ENCODE measurements at regions not wholly inside any gene's neighbourhood (a gene's known extent, or its start where the extent isn't known, plus 50 kb on each side); places are given as distances from the start of the nearest gene placed in this dataset.

DNA sequence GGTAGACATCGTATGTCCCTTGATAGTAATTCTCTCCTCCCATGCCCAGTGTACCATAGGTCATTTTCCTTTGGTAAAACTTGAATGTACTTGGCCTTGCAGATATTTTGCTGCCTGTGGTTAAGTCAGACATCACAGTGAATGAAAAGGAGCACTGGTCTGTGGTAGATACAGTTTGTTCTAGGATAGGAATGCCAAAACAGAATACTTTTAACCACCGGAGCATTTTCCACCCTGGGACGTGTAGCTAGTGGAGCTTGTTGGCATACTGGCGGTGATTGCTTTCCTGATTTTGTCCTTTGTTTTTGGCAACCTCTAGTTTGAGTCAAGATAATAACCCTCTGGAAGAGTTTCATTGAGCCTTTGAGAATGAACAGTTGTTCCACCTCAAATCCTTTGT, 92.0 kb upstream of the BMPER start:
- DNase-seq (ENCODE audit: low spot score) = no peak

GRCh38 chr7:33814400-33814799, 90.9 kb upstream of the BMPER start:
- DNase-seq (ENCODE audit: low spot score) = no peak

- DNase-seq (ENCODE audit: low spot score) = no peak
Measured at GRCh38 chr7:33814936-33815335, 90.4 kb upstream of the BMPER start.

DNA sequence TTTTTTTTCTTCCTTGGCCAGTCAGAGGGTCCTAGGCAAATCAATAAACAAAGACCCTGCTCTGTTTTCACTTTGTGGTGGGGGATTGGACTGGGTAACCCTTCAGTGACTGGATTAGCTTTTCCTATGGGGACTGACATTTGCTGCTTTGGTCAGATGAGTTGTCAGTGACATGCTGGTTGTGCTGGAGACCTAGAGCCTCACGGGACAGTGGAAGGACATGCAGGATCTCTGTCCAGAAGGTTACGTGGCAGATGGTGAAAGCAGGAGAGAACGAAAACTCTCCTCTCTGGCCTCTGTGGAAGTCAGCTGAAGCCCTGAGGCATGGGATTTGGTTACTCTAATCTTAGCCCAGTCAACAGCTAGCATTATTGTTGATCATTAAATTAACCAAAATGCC, 90.0 kb upstream of the BMPER start:
- no peak for DNase-seq (ENCODE audit: low spot score)

DNA sequence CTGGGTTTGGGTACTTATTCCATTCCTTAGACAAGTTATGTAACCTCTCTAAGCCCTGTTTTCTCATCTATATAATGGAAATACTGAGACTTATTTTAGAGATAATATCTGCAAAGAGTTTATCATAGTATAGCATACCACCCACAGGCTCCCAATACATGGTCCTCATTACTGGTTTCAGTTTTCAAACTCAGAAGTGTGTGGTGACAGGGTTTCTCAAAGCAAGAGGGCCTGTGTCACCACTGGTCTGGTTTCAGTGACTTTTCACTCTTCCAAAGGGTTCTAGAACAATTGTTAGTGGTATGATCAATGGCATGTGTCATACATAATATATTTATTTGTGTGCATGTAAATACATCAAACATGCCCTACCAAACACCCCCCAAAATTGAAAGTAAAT, 89.2 kb upstream of the BMPER start:
- no peak for DNase-seq (ENCODE audit: low spot score)

DNA sequence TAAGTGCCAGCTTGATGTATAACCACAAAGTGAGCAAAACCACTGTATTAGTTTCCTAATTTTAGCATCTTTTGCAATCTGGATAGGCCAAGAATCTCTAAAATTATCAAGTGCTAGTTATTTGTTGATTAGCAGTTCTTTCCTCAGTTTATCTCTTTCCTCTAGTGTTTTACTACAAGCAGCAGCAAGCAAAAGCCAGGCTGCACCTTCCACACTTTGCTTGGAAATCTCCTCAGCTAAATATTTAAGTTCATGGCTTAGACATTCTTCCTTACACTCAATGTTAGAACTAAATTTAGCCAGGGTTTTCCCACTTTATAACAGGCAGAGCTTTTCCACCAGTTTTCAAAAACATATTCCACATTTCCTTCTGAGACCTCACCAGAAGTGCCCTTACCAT, 85.7 kb upstream of the BMPER start:
- DNase-seq (ENCODE audit: low spot score) = no peak

- DNase-seq (ENCODE audit: low spot score) = no peak
Measured at GRCh38 chr7:33820206-33820605, 85.1 kb upstream of the BMPER start.

DNA sequence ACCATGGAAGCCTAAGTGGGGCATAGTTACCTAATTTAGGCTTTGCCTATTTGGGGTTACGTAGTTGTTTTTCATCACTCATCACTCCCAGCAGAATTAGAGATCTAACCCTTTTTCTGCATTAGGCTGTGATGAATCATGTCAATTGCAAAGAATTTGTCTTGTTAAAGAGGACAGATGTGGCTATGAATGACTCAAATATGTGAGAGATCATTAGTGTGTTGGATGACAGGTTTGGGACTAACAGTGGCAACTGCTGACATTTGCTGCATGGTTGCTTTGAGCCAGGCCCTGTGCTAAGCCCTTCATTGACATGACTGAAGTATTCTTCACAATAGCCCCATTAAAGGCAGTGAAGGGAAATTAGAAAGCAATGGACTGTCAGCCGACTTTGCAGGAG, 83.4 kb upstream of the BMPER start:
- no peak for DNase-seq (ENCODE audit: low spot score)

- no peak for DNase-seq (ENCODE audit: low spot score)
Measured at GRCh38 chr7:33823913-33824312, 81.4 kb upstream of the BMPER start.

GRCh38 chr7:33824911-33825459, 80.4 kb upstream of the BMPER start:
- no peak for DNase-seq (ENCODE audit: low spot score)

- no peak for DNase-seq (ENCODE audit: low spot score)
Measured at GRCh38 chr7:33825644-33826043, 79.7 kb upstream of the BMPER start.

GRCh38 chr7:33829536-33829935, 75.8 kb upstream of the BMPER start:
- no peak for DNase-seq (ENCODE audit: low spot score)

DNA sequence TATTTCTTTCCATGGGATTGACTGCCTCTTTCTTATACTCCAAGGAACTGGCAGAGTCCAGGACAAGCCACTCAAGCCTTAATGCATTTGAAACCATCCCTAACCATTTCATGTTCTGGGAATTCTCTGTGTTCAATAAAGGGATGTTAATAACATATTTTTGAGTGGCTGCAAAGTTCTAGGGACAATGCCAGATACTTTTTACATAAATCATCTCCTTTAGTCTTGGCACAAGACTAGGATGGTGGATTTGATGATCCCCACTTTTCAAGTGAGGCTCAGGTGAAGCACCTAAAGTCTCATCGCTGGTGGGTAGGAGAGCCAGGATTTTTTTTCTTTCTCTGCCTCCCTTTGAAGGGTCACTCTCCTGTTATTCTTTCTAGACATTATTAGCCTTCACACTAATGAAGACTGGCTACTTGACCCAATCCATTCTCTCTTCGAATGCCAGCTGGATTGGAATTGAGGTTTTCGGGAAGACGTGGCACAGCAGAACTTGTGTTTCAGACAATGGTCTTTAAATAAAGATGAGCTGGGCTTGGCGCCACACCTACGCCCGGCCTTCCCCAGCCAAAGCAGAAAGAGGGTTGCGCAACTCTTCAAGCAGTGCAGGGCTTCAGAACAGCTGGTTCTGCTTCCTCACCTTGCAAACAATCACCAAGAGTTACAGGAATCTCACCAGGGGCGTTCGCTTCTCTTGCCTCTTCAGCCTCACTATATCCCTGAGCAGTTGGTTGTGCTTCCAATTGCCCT, 73.8 kb upstream of the BMPER start:
- no peak for DNase-seq (ENCODE audit: low spot score)

- no peak for DNase-seq (ENCODE audit: low spot score)
Measured at GRCh38 chr7:33832271-33832721, 73.0 kb upstream of the BMPER start.

DNA sequence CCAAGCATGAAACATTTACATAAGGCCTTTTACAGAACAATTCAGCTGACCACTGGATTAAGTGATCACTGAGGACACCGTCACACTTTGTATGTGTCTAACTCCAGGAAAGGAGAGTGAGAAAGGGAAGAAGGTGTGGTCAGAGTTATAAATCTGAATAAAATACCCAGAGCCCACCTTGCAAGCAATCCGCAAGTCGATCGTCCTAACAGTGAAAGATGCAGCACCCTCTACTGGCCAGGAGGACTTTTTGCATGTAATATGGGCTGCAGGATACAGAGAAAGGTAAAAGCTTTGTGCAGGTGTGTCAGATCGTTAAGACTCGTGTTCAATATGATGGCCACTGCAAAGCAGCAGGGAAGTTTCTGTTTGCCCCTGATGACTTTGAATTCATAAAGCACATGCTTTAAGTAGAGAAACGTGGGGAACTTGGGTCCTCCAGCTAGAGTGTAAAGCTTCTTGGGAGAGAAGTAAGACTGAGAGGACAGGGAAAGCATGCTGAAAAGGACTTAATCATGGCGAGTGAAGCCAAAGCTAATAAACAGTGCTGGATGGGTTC, 68.5 kb upstream of the BMPER start:
- no peak for DNase-seq (ENCODE audit: low spot score)

DNA sequence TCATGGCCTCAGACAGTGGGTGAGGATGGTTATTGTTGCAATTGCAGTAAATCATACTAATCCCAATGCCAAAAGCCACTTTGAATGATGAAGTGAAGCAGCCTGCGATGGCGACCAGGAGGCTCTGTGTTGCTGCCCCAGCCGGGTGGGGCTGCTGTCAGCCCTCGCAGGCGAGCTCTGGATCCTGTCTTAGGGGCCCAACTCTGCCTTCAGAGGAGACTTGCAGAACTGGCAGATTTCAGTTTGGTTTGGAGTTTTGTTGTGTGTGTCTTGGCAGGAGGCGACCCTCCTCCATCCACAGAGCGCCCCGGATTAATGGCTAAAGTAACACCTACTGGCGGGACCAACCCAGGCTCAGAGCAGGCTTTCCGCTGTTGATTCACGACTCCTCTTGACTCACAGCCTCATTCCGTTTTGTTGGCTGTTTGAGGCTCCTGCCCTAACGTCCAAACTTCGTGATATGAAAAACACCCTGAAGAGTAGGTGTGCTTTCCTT, 67.9 kb upstream of the BMPER start:
- no peak for DNase-seq (ENCODE audit: low spot score)

DNA sequence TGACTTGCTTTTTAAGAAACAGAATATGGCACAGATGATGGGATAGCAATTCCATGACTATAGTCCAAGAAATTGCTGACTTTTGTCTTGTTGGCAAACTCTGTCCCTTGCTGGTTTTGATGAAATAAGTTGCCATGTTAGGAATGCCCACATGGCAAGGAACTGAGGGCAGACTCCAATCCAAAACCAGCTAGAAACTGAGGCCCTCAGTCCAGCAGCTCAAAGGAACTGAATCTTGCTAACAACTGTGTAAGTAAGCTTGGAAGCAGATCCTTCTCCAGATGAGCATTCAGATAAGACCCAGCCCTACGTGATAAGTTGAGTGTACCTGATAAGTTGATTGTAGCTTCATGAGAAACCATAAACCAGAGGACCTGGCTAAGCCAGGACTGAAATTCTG, 64.3 kb upstream of the BMPER start:
- no peak for DNase-seq (ENCODE audit: low spot score)

GRCh38 chr7:33841705-33842129, 63.6 kb upstream of the BMPER start:
- DNase-seq (ENCODE audit: low spot score) = no peak

- DNase-seq (ENCODE audit: low spot score) = no peak
Measured at GRCh38 chr7:33842150-33842549, 63.2 kb upstream of the BMPER start.

DNA sequence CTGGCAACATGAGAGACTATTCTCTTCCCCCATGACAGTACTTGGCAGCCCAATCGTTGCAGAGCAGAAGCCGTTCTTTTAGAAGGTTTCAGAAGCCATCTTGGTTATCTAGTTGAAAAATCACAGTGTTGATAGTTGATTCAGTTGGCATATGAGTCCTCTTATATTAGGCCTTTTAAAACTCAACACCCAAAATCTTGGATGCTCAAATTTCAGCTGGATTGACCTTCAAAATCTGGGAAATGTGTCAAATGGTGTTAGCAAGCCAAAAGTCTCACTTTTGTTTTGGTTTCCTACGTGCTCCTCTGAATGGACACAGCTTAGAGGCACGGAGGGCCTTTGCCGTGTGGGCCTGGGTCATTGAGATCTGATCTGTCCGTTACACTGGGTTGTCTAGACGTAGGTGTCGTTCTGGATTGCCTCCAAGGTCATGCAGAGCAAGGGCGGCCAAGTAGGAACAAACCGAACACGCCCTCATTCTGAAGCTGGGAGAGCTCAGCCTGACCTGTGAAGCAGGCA, 59.3 kb upstream of the BMPER start:
- no peak for DNase-seq (ENCODE audit: low spot score)

DNA sequence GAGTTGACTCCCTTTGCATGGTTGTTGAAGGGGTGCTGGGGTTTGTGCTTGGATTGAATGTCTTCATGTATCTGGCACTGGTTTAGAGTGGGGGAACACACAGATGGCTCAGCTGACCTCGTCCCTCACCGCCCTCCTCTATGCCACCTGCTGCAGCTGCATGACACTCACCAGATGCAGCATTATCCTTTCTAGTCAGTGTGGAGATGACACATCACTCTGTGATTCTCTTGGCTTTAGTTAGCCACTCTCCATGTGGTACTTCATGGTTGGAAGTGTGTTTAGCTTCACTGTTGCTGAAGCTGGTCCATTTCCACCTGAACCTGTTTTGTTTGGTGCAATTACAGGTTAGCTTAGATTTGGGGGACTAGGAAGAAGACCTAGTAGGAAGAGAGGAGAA, 56.3 kb upstream of the BMPER start:
- peak; percentile 25 for DNase-seq (ENCODE audit: low spot score)

- DNase-seq (ENCODE audit: low spot score) = no peak
Measured at GRCh38 chr7:33849971-33850559, 55.3 kb upstream of the BMPER start.

GRCh38 chr7:33850768-33851167, 54.6 kb upstream of the BMPER start:
- no peak for DNase-seq (ENCODE audit: low spot score)
